ENCODE measurements at regions not wholly inside any gene's neighbourhood (a gene's known extent, or its start where the extent isn't known, plus 50 kb on each side); places are given as distances from the start of the nearest gene placed in this dataset.

- TF ChIP-seq CTCF (conservative IDR thresholded peaks at IDR 0.05; ENCODE audit: low read depth, low read length) (no peak), EZH2 (IDR thresholded peaks at IDR 0.05; ENCODE audit: borderline replicate concordance, low read depth, low read length, poor library complexity, severe bottlenecking) (no peak)
Measured at GRCh38 chr12:107525063-107525718, 160.4 kb upstream of the PWP1 start.
